ENCODE measurements at regions not wholly inside any gene's neighbourhood (a gene's known extent, or its start where the extent isn't known, plus 50 kb on each side); places are given as distances from the start of the nearest gene placed in this dataset.

GRCh38 chr3:117580806-117581205 is 871.2 kb downstream of the TUSC7 start (continued):
- no peak for TF ChIP-seq BACH1 (IDR thresholded peaks at IDR 0.05; ENCODE audit: low read length)
- no peak for TF ChIP-seq HDAC6 (IDR thresholded peaks at IDR 0.05; ENCODE audit: low read depth, low read length)
- TF ChIP-seq ASH2L (IDR thresholded peaks at IDR 0.05; ENCODE audit: low read length) = no peak
